ENCODE measurements at regions not wholly inside any gene's neighbourhood (a gene's known extent, or its start where the extent isn't known, plus 50 kb on each side); places are given as distances from the start of the nearest gene placed in this dataset.

GRCh38 chr6:99032396-99032795 lies 84.7 kb upstream of the FBXL4 start:
- ATAC-seq (no peak), DNase-seq (ENCODE audit: low spot score) (no peak), FAIRE-seq (no peak)
- Histone ChIP-seq H4K20me1 (ENCODE audit: insufficient read depth, low read length) (no peaks in the 10 kb centered on the region), H3K9ac (ENCODE audit: insufficient read depth, low read depth, low read length) (no peak overlapping the region), H3K36me3 (replicated peaks in 1 of 2; ENCODE audit: control insufficient read depth in 1 of 2, insufficient read depth in 2 of 2, low read length in 2 of 2) (no peaks in the 10 kb centered on the region), H3K4me2 (ENCODE audit: low read depth, low read length) (no peak overlapping the region), H3K4me1 (ENCODE audit: insufficient read depth, low read length) (no peaks in the 10 kb centered on the region), H3K27ac (ENCODE audit: extremely low read length, insufficient read depth, low read length) (no peak overlapping the region), H3K4me3 (replicated peaks in 1 of 3; ENCODE audit: insufficient read depth in 1 of 3, low read depth in 2 of 3, low read length in 3 of 3) (no peak overlapping the region), H3K27me3 (ENCODE audit: control insufficient read depth in 1 of 2, insufficient read depth in 2 of 2, low read length in 2 of 2) (no peaks in the 10 kb centered on the region; a peak in 1 of 5 replicates), H3K9me3 (ENCODE audit: low read length) (no peaks in the 10 kb centered on the region), H3K79me2 (ENCODE audit: insufficient read depth, low read length) (no peaks in the 10 kb centered on the region), H2AFZ (ENCODE audit: low read length) (no peak overlapping the region)
- TF ChIP-seq POGZ (CRISPR knock-in tag; IDR thresholded peaks at IDR 0.05) = no peak
- TF ChIP-seq, protein P1, sequence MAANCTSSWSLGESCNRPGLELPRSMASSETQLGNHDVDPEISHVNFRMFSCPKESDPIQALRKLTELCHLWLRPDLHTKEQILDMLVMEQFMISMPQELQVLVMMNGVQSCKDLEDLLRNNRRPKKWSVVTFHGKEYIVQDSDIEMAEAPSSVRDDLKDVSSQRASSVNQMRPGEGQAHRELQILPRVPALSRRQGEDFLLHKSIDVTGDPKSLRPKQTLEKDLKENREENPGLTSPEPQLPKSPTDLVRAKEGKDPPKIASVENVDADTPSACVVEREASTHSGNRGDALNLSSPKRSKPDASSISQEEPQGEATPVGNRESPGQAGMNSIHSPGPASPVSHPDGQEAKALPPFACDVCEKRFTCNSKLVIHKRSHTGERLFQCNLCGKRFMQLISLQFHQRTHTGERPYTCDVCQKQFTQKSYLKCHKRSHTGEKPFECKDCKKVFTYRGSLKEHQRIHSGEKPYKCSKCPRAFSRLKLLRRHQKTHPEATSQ (CRISPR knock-in tag; IDR thresholded peaks at IDR 0.05; ENCODE audit: borderline replicate concordance) = no peak
- no peak for TF ChIP-seq ZNF17 (CRISPR knock-in tag; IDR thresholded peaks at IDR 0.05)
- TF ChIP-seq, protein P2, sequence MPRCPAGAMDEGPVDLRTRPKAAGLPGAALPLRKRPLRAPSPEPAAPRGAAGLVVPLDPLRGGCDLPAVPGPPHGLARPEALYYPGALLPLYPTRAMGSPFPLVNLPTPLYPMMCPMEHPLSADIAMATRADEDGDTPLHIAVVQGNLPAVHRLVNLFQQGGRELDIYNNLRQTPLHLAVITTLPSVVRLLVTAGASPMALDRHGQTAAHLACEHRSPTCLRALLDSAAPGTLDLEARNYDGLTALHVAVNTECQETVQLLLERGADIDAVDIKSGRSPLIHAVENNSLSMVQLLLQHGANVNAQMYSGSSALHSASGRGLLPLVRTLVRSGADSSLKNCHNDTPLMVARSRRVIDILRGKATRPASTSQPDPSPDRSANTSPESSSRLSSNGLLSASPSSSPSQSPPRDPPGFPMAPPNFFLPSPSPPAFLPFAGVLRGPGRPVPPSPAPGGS (CRISPR knock-in tag; IDR thresholded peaks at IDR 0.05) = no peak
- TF ChIP-seq ZNF563 (CRISPR knock-in tag; IDR thresholded peaks at IDR 0.05) = no peak
- no peak for TF ChIP-seq GPN1 (CRISPR knock-in tag; IDR thresholded peaks at IDR 0.05; ENCODE audit: borderline replicate concordance)
- no peak for TF ChIP-seq SMAD9 (CRISPR knock-in tag; IDR thresholded peaks at IDR 0.05)
- TF ChIP-seq RBM22 (optimal IDR thresholded peaks at IDR 0.05; ENCODE audit: low read length) = no peak
- TF ChIP-seq SETDB1 (CRISPR knock-in tag; IDR thresholded peaks at IDR 0.05; ENCODE audit: borderline replicate concordance) = no peak
- no peak for TF ChIP-seq ELF3 (CRISPR knock-in tag; IDR thresholded peaks at IDR 0.05)
- TF ChIP-seq SMYD3 (CRISPR knock-in tag; IDR thresholded peaks at IDR 0.05) = no peak
- TF ChIP-seq ZFAT (CRISPR knock-in tag; conservative IDR thresholded peaks at IDR 0.05) = no peak
- no peak for TF ChIP-seq ZBTB21 (CRISPR knock-in tag; IDR thresholded peaks at IDR 0.05)
- TF ChIP-seq, protein P3, sequence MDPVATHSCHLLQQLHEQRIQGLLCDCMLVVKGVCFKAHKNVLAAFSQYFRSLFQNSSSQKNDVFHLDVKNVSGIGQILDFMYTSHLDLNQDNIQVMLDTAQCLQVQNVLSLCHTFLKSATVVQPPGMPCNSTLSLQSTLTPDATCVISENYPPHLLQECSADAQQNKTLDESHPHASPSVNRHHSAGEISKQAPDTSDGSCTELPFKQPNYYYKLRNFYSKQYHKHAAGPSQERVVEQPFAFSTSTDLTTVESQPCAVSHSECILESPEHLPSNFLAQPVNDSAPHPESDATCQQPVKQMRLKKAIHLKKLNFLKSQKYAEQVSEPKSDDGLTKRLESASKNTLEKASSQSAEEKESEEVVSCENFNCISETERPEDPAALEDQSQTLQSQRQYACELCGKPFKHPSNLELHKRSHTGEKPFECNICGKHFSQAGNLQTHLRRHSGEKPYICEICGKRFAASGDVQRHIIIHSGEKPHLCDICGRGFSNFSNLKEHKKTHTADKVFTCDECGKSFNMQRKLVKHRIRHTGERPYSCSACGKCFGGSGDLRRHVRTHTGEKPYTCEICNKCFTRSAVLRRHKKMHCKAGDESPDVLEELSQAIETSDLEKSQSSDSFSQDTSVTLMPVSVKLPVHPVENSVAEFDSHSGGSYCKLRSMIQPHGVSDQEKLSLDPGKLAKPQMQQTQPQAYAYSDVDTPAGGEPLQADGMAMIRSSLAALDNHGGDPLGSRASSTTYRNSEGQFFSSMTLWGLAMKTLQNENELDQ (CRISPR knock-in tag; IDR thresholded peaks at IDR 0.05; ENCODE audit: borderline replicate concordance) = no peak
- no peak for TF ChIP-seq MEIS1 (CRISPR knock-in tag; IDR thresholded peaks at IDR 0.05; ENCODE audit: borderline replicate concordance)
- WGBS (ENCODE audit: low lambda C conversion rate) = 6% methylated on average over 2 of the region's 2 CpGs
- ChIA-PET POLR2A (no interaction called here), CTCF (ENCODE audit: low intra/inter-chr PET ratio, low total read pairs) (no interaction called here)
- no TSS peak for BruUV-seq (replicated peaks)
- intact Hi-C loops (cut with micrococcal nuclease; ENCODE audit: unreplicated experiment) = no loop called here
- in situ Hi-C loops (cut with HindIII; ENCODE audit: extremely low pct_ligation_motif_present, low pct_unique_long_range_greater_than_20kb) = no loop called here
